Neural progenitor cell (in vitro differentiated cells): ENCODE measurements at regions not wholly inside any gene's neighbourhood (a gene's known extent, or its start where the extent isn't known, plus 50 kb on each side); places are given as distances from the start of the nearest gene placed in this dataset.

ENCODE experiments used
- DNase-seq: peaks from one replicate; pipeline ENCODE4 v3.0.0-alpha.2; 2016; ENCODE audit warnings: low spot score
- H2AFZ ChIP-seq: fragments of 200-600 bp; sonication (generic); replicated peaks from 2 replicates; pipeline ENCODE4 v1.6.1; 2016; ENCODE audit warnings: antibody characterized with exemption
- H3F3A ChIP-seq: fragments of 200-600 bp; sonication (generic); 2 replicates; pipeline ENCODE4 v1.6.1; 2016; ENCODE audit warnings: antibody characterized with exemption, low read depth
- H3K27ac ChIP-seq: fragments of 200-600 bp; sonication (generic); 2 replicates; pipeline ENCODE4 v1.5.1; 2016; ENCODE audit warnings: mild to moderate bottlenecking
- H3K27me3 ChIP-seq: fragments of 200-600 bp; sonication (generic); 2 replicates; pipeline ENCODE4 v1.6.1; 2016; ENCODE audit warnings: mild to moderate bottlenecking, moderate library complexity
- H3K36me3 ChIP-seq: fragments of 200-600 bp; sonication (generic); 2 replicates; pipeline ENCODE4 v1.5.1; 2016
- H3K4me1 ChIP-seq: fragments of 200-600 bp; sonication (generic); 2 replicates; pipeline ENCODE4 v1.6.1; 2016; ENCODE audit warnings: mixed run types
- H3K4me2 ChIP-seq: fragments of 200-600 bp; sonication (generic); 2 replicates; pipeline ENCODE4 v1.6.1; 2016
- H3K4me3 ChIP-seq: fragments of 200-600 bp; sonication (generic); 2 replicates; pipeline ENCODE4 v1.5.1; 2016
- H3K79me2 ChIP-seq: fragments of 200-600 bp; sonication (generic); 2 replicates; pipeline ENCODE4 v1.6.1; 2016; ENCODE audit warnings: low read depth
- H3K9ac ChIP-seq: fragments of 200-600 bp; sonication (generic); 2 replicates; pipeline ENCODE4 v1.6.1; 2016
- H3K9me3 ChIP-seq: fragments of 200-600 bp; sonication (generic); 2 replicates; pipeline ENCODE4 v1.5.1; 2016; ENCODE audit warnings: low read depth
- H4K20me1 ChIP-seq: fragments of 200-600 bp; sonication (generic); 2 replicates; pipeline ENCODE4 v1.6.1; 2016; ENCODE audit warnings: low read depth
- H3K27ac Mint-ChIP-seq: 3 replicates; pipeline ENCODE4 v1.8.0; 2021; ENCODE audit warnings: mixed read lengths
- H3K27me3 Mint-ChIP-seq: 2 replicates; pipeline ENCODE4 v1.8.0; 2022; ENCODE audit warnings: low read depth, mild to moderate bottlenecking, inconsistent platforms, moderate library complexity, mixed read lengths; ENCODE audit not compliant: insufficient read depth
- H3K36me3 Mint-ChIP-seq: 3 replicates; pipeline ENCODE4 v1.8.0; 2021; ENCODE audit warnings: mixed read lengths
- H3K4me1 Mint-ChIP-seq: 3 replicates; pipeline ENCODE4 v1.8.0; 2021; ENCODE audit warnings: mixed read lengths
- H3K4me3 Mint-ChIP-seq: 3 replicates; pipeline ENCODE4 v1.8.0; 2021; ENCODE audit warnings: mild to moderate bottlenecking, moderate library complexity, mixed read lengths
- H3K9me3 Mint-ChIP-seq: 3 replicates; pipeline ENCODE4 v1.8.0; 2020; ENCODE audit warnings: mixed read lengths
- CTCF ChIP-seq: fragments of 200-600 bp; sonication (generic); IDR thresholded peaks from 2 replicates; pipeline ENCODE4 v1.5.1; 2017; ENCODE audit warnings: antibody characterized with exemption, mild to moderate bottlenecking
- EZH2 ChIP-seq: fragments of 200-600 bp; sonication (generic); IDR thresholded peaks from 2 replicates; pipeline ENCODE4 v1.6.1; 2017; ENCODE audit warnings: antibody characterized with exemption, mild to moderate bottlenecking, moderate library complexity
- EZH2phosphoT487 ChIP-seq: fragments of 200-600 bp; sonication (generic); IDR thresholded peaks from 2 replicates; pipeline ENCODE4 v1.6.1; 2017; ENCODE audit warnings: antibody characterized with exemption

DNA sequence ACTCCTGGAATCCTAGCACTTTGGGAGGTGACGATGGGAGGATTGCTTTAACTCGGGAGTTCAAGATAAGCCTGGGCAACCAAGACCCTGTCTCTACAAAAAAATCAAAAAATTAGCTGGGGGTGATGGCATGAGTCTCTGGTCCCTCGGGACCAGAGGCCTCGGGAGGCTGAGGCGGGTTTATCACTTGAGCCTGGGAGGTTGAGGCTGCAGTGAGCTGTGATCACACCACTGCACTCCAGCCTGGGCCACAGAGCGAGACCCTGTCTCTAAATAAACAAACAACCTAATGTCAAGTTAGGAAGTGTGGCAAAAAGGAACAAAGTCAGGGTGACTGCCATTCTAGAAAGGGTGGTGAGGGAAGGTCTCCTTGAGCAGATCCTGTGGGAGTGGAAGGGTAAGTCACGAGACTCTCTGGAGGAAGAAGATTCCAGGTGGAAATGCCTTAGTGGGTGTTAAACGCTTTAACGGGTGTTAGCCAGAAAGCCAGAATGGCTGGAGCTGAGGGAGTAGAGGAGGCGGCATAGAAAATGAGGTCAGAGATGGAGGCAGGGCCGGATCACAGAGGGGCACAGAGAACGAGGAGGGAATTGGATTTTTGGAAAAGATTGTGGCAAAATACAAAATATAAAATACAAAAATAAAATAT lies 62.2 kb upstream of the ATP5PO start:
- peaks cover 12% of the 10 kb centered on the region for H3K4me1 ChIP-seq
- no peak overlapping the region for H3K4me3 ChIP-seq
- no peak for DNase-seq
- no peaks in the 10 kb centered on the region for H3F3A ChIP-seq
- no peaks in the 10 kb centered on the region for H3K9me3 ChIP-seq
- Mint-ChIP-seq H3K4me1 (peaks cover 21% of the 10 kb centered on the region), H3K4me3 (no peak overlapping the region), H3K9me3 (no peaks in the 10 kb centered on the region), H3K27ac (peak overlapping the region; percentile 30), H3K27me3 (no peaks in the 10 kb centered on the region), H3K36me3 (no peaks in the 10 kb centered on the region)
- H3K79me2 ChIP-seq, result no peaks in the 10 kb centered on the region
- no peak overlapping the region for H3K27ac ChIP-seq
- H3K36me3 ChIP-seq, result no peaks in the 10 kb centered on the region
- no peak for TF ChIP-seq EZH2
- no peak for TF ChIP-seq CTCF
- TF ChIP-seq EZH2phosphoT487, result no peak
- H3K9ac ChIP-seq, result no peak overlapping the region
- H2AFZ ChIP-seq, result no peak overlapping the region
- H3K4me2 ChIP-seq, result no peak overlapping the region
- H4K20me1 ChIP-seq, result no peaks in the 10 kb centered on the region
- no peaks in the 10 kb centered on the region for H3K27me3 ChIP-seq

DNA sequence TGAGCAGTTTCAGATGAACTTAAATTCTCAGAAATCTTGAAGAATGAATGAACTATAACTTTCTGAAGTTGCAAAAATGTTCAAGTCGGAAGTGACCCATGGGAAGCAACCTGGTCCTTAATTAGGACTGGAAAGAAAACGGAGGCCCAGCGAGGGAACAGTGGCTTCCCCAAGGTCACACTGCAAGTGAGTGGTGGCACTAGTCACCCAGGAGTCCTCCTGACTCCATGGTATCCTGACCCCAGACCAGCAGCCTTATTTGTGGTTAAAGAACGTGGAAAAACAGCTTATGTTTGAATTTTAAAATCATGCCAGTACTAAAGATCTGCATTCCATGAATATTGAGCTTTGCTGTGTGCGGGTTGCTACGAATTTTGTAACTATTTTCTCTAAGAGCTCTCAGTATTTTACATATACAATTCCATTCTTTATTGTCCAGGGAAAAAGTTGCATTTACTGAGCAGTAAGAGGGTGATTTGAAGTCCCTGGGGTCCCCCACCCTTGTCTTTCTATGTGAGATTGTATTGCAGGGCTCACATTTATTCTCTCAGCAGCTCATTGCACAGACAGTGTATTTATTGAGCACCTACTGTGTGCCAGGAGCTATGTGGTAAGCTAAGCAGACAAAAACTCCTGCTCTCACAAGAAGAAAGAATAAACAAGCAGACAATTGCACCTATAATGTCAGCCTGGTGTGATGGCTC lies 61.6 kb upstream of the ATP5PO start:
- Mint-ChIP-seq H3K27ac (peak overlapping the region; percentile 44), H3K27me3 (no peaks in the 10 kb centered on the region), H3K4me3 (no peak overlapping the region), H3K9me3 (no peaks in the 10 kb centered on the region), H3K4me1 (peaks cover 21% of the 10 kb centered on the region), H3K36me3 (no peaks in the 10 kb centered on the region)
- Histone ChIP-seq H3K27me3 (no peaks in the 10 kb centered on the region), H4K20me1 (no peaks in the 10 kb centered on the region), H3K4me2 (no peak overlapping the region), H3K4me1 (peaks cover 12% of the 10 kb centered on the region), H3F3A (no peaks in the 10 kb centered on the region), H3K27ac (no peak overlapping the region), H3K4me3 (no peak overlapping the region), H3K36me3 (no peaks in the 10 kb centered on the region), H3K9ac (no peak overlapping the region), H3K79me2 (no peaks in the 10 kb centered on the region), H2AFZ (no peak overlapping the region), H3K9me3 (no peaks in the 10 kb centered on the region)
- DNase-seq, result no peak
- TF ChIP-seq CTCF (no peak), EZH2phosphoT487 (no peak), EZH2 (no peak)

DNA sequence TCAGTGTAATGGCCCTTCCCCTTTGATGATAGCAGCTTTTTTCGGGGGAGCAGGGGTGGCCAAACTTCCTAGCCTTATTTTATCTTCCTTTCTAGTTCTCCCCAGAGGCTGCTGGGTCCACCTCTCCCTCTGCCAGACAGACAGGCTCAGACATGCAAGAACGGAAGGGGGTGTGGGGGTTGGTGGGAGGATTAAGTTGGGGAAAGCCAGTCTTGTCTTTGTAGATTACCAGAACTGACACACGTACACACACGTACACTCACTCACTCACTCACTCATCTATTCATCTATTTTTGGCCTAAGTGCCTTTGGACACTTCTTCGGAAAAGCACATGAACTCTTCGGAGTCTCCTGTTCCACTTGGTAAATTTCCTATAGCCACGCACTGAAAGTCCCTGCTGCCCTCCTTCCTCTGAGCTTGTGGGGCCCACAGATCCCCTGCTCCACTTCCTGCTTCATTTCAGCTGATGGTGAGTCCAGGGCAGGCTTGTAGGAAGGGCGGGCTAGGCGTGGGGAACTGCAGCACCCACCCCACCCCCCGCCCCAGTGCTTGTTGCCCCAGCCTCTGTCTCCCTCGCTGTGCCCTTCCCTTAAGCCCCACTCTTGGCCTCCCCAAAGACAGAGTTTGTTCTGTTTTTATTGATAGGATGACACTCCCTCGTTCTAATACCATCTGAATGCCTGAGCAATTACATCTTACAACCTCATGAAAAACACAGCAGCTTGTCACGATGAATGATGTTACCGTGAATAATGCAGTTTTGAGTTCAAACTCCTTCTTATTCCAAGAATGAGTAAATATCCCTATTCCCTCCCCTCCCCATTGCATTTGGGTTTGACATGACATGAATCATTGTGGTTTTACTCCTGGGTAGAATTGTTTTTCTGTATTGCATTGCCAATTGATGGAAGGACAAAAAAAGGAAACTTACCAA lies 60.7 kb upstream of the ATP5PO start:
- no peaks in the 10 kb centered on the region for H3K36me3 Mint-ChIP-seq
- H4K20me1 ChIP-seq, result no peaks in the 10 kb centered on the region
- H3K4me3 ChIP-seq, result no peak overlapping the region
- H3K27me3 Mint-ChIP-seq, result no peaks in the 10 kb centered on the region
- peak overlapping the region; percentile 4 for H3K4me2 ChIP-seq
- H3K9me3 ChIP-seq, result no peaks in the 10 kb centered on the region
- H3K4me1 ChIP-seq, result peaks cover 19% of the 10 kb centered on the region
- no peak overlapping the region for H3K27ac ChIP-seq
- no peaks in the 10 kb centered on the region for H3K79me2 ChIP-seq
- no peak overlapping the region for H3K4me3 Mint-ChIP-seq
- no peak for TF ChIP-seq EZH2
- no peak for TF ChIP-seq CTCF
- TF ChIP-seq EZH2phosphoT487, result no peak
- H3K9ac ChIP-seq, result no peak overlapping the region
- H3K27ac Mint-ChIP-seq, result peak overlapping the region; percentile 44
- no peak for DNase-seq
- no peaks in the 10 kb centered on the region for H3K36me3 ChIP-seq
- H3K9me3 Mint-ChIP-seq, result no peaks in the 10 kb centered on the region
- H2AFZ ChIP-seq, result no peak overlapping the region
- H3F3A ChIP-seq, result no peaks in the 10 kb centered on the region
- H3K4me1 Mint-ChIP-seq, result peaks cover 28% of the 10 kb centered on the region
- no peaks in the 10 kb centered on the region for H3K27me3 ChIP-seq
